ENCODE measurements at regions not wholly inside any gene's neighbourhood (a gene's known extent, or its start where the extent isn't known, plus 50 kb on each side); places are given as distances from the start of the nearest gene placed in this dataset.

- no peak for TF ChIP-seq CTCF (conservative IDR thresholded peaks at IDR 0.05; ENCODE audit: low read depth, low read length)
- TF ChIP-seq EZH2 (IDR thresholded peaks at IDR 0.05; ENCODE audit: borderline replicate concordance, low read depth, low read length, poor library complexity, severe bottlenecking) = no peak
These were observed 285.0 kb upstream of the PTGER4 start for GRCh38 chr5:40394698-40395097.

Data from A673 (cell line).